ENCODE measurements at regions not wholly inside any gene's neighbourhood (a gene's known extent, or its start where the extent isn't known, plus 50 kb on each side); places are given as distances from the start of the nearest gene placed in this dataset.

- TF ChIP-seq CTCF (IDR thresholded peaks at IDR 0.05) (no peak), POLR2A (IDR thresholded peaks at IDR 0.05) (no peak)
Observed at GRCh38 chr1:4027008-4027407, 126.9 kb upstream of the C1orf174 start.

Measured in right lobe of liver (tissue), 4 donors.